BJ (cell line): ENCODE measurements at regions not wholly inside any gene's neighbourhood (a gene's known extent, or its start where the extent isn't known, plus 50 kb on each side); places are given as distances from the start of the nearest gene placed in this dataset.

Experiments used
- CTCF ChIA-PET: fragments of 350-600 bp; formaldehyde crosslinking; extraction: SDS; loops from one replicate; lab custom pipeline; 2021; ENCODE audit warnings: antibody characterized with exemption, inconsistent platforms; lab: Yijun Ruan, JAX
- POLR2A ChIA-PET: fragments of 300-600 bp; sonication (Branson Sonifier 250); formaldehyde crosslinking; extraction: SDS; loops from one replicate; lab custom pipeline; 2021; ENCODE audit warnings: antibody characterized with exemption; lab: Charles Lee
- DNase-seq: peaks from one replicate; pipeline ENCODE4 v3.0.0-alpha.2; 2011; ENCODE audit warnings: low read depth
- H3K27me3 ChIP-seq: 2 replicates; pipeline ENCODE4 v1.6.0; 2011; ENCODE audit warnings: low read length; ENCODE audit not compliant: control insufficient read depth, insufficient read depth
- H3K36me3 ChIP-seq: 2 replicates; pipeline ENCODE4 v1.5.1; 2011; ENCODE audit warnings: low read length; ENCODE audit not compliant: control insufficient read depth, insufficient read depth
- H3K4me3 ChIP-seq: 2 replicates; pipeline ENCODE4 v1.5.1; 2011; ENCODE audit warnings: low read depth, mild to moderate bottlenecking, control low read depth, low read length
- TF ChIP-seq, protein P1 (sequence below): IDR thresholded peaks from 2 replicates; pipeline ENCODE4 v1.5.1; 2011; ENCODE audit warnings: low read depth, mild to moderate bottlenecking, control low read depth, inconsistent platforms, low read length, moderate library complexity; ENCODE audit not compliant: insufficient read depth

DNA sequence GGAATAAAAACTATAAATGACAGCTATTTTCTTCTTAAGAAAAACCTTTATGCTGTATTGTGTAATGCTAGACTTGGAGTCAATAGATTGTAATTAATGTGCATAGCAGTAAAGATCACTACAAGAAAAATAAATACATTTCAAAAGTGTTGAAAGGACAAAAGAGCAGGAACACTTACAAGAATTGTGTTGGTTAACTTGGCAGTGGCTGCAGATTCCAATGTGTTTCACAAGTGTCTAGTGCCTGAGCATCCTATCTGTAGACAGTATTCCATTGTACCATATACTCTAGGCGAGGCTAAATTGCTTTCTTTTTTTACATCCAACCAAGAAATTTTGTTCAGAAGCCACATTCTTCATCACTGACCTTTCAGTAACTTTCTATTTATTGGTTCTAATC, 924.1 kb downstream of the EPHA7 start:
- CTCF ChIA-PET, result interaction anchor here (0.5 kb wide), 1 partner anchor 22 kb away, joined by 3 read pairs; no protein-coding TSS in a partner anchor
- TF ChIP-seq, protein P1, sequence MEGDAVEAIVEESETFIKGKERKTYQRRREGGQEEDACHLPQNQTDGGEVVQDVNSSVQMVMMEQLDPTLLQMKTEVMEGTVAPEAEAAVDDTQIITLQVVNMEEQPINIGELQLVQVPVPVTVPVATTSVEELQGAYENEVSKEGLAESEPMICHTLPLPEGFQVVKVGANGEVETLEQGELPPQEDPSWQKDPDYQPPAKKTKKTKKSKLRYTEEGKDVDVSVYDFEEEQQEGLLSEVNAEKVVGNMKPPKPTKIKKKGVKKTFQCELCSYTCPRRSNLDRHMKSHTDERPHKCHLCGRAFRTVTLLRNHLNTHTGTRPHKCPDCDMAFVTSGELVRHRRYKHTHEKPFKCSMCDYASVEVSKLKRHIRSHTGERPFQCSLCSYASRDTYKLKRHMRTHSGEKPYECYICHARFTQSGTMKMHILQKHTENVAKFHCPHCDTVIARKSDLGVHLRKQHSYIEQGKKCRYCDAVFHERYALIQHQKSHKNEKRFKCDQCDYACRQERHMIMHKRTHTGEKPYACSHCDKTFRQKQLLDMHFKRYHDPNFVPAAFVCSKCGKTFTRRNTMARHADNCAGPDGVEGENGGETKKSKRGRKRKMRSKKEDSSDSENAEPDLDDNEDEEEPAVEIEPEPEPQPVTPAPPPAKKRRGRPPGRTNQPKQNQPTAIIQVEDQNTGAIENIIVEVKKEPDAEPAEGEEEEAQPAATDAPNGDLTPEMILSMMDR, result no peak
- no peak for DNase-seq
- POLR2A ChIA-PET, result no interaction called here
- Histone ChIP-seq H3K4me3 (no peak overlapping the region), H3K27me3 (no peaks in the 10 kb centered on the region), H3K36me3 (no peaks in the 10 kb centered on the region)

DNA sequence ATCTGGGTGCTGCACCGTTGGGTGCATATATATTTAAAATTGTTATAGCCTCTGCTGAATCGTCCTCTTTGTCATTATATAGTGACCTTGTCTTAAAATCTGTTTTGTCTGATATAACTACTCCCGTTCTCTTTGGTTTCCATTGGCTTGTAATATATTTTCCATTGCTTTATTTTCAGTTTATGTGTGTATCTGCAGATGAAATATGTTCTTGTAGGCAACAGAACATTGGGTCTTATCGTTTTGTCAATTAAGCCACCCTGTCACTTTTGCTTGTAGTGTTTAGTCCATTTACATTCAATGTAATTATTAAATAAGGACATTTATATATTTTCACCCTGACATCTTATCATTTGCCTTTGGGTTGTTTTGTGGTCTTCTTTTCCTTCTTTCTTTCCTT, 933.9 kb downstream of the EPHA7 start:
- TF ChIP-seq, protein P1, result no peak
- no peak for DNase-seq
- no peaks in the 10 kb centered on the region for H3K27me3 ChIP-seq
- H3K4me3 ChIP-seq, result no peak overlapping the region
- ChIA-PET POLR2A (no interaction called here), CTCF (no interaction called here)
- H3K36me3 ChIP-seq, result no peaks in the 10 kb centered on the region

DNA sequence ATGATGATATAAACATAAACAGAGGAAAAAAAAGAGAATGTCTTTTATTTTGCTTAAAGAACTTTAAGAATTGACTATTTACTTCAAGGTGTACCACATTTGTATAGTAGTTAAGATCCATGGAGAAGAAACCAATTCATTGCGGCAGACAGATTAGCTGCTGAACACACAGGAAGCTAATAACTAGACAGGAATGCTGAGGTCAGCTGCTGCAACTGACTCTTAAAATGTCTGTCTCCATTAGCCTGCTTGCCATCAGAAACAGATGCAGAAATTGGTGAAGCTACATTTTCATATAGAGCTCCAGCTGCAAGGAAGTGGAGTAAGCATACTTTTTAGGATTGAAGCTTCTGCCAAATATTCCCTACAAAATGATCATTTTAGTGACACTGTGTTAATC, 939.5 kb downstream of the EPHA7 start:
- TF ChIP-seq, protein P1, result no peak
- Histone ChIP-seq H3K27me3 (no peaks in the 10 kb centered on the region), H3K4me3 (no peak overlapping the region), H3K36me3 (no peaks in the 10 kb centered on the region)
- POLR2A ChIA-PET, result no interaction called here
- CTCF ChIA-PET, result no interaction called here
- no peak for DNase-seq

DNA sequence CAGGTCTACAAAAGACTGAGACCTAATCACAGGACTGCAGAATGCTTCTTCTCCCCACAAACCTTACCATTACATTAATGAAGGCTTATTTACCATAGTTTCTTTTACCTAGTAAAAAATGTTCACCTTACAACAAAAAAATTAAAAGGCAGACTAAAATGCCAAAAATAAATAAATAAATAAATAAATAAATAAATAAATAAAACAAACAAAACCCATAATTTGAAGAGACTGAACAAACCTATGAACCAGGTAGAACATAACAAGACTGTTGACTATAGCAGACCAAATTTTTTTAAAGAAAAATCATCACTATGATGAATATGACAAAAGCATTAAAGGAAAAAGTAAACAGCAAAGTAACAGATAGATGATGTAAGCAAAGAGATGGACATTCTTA, 946.3 kb downstream of the EPHA7 start:
- CTCF ChIA-PET, result no interaction called here
- POLR2A ChIA-PET, result no interaction called here
- Histone ChIP-seq H3K4me3 (no peak overlapping the region), H3K36me3 (no peaks in the 10 kb centered on the region), H3K27me3 (no peaks in the 10 kb centered on the region)
- TF ChIP-seq, protein P1, result no peak
- DNase-seq, result no peak

DNA sequence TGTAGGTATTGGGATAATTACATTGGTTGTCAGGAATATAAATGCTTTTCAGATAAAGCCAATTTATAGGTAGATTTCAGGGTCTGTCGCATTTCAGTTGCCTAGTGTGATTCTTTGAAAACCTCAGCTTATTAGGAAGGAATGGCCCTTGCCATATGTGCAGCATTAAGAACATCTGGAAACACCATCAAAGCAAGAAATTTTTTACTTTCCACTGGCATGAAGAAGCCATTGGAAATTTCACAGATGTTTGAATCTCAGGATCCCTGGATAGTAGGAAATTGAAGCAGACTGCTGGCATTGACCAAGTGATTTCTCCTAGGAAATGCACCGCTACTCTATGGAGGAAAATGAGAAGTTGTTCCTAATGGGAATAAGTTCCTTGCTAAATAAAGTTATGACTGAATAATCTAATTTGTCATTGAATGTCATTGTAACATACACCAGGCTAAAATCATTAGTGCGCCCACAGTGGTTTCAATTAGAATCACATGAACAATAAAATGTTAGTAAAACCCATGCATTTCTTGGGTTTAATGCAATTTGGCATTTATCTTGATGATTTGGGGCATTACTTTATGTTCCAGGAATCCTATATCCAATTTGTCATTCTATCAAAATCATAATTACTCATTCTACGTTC, 950.1 kb downstream of the EPHA7 start:
- no peak for DNase-seq
- no peak overlapping the region for H3K4me3 ChIP-seq
- POLR2A ChIA-PET, result no interaction called here
- CTCF ChIA-PET, result no interaction called here
- no peaks in the 10 kb centered on the region for H3K27me3 ChIP-seq
- no peaks in the 10 kb centered on the region for H3K36me3 ChIP-seq
- TF ChIP-seq, protein P1, result no peak
